GM18505 (cell line): ENCODE measurements at regions not wholly inside any gene's neighbourhood (a gene's known extent, or its start where the extent isn't known, plus 50 kb on each side); places are given as distances from the start of the nearest gene placed in this dataset.

Experiments used
- ATAC-seq: cut with Tn5 transposase; IDR thresholded peaks from one replicate; pipeline ENCODE4 v1.9.1; 2021; ENCODE audit not compliant: unreplicated experiment
- POLR2A ChIP-seq: IDR thresholded peaks from 4 replicates; pipeline ENCODE4 v1.6.1; 2011; ENCODE audit warnings: borderline replicate concordance; ENCODE audit not compliant: insufficient read depth, insufficient read length; ENCODE audit errors: extremely low read depth

DNA sequence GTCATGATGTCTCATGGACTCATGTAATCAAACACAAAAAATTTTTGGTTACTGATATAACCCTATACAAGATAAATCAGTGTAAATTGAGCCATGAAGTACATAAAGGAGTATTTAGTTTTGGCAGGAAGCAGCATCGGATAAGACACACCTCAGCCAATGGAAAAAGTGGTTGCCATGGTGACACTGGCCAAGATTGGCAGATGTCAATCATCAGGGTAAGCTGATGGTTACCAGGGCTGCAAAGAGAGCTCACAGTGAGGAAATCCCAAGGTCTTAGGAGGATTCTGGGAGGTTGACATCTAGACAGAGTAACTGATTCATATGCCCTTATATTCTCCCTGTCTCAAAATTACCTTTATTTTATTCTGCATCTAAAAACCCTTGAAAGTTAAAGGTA is 203.8 kb upstream of the PCSK2 start:
- ATAC-seq, result no peak
- no peak for TF ChIP-seq POLR2A

DNA sequence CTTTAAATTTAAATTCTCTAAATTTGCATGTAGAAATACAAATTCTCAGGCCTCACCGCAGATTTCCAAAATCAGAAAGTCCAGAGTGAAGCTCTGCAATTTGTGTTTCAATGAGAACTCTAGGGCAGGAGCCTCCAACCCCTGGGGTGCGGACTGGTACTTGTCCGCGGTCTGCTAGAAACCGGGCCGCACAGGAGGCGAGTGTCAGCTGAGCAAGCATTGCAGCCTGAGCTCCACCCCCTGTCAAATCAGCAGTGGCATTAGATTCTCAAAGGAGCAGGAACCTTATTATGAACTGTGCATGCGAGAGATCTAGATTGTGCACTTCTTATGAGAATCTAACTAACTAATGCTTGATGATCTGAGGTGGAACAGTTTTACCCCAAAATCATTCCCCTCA is 203.0 kb upstream of the PCSK2 start:
- no peak for ATAC-seq
- no peak for TF ChIP-seq POLR2A

GRCh38 chr20:17024513-17025119 is 202.2 kb upstream of the PCSK2 start:
- TF ChIP-seq POLR2A, result no peak
- ATAC-seq, result no peak

- no peak for TF ChIP-seq POLR2A
- no peak for ATAC-seq
Observed at GRCh38 chr20:17026346-17026745, 200.5 kb upstream of the PCSK2 start.

DNA sequence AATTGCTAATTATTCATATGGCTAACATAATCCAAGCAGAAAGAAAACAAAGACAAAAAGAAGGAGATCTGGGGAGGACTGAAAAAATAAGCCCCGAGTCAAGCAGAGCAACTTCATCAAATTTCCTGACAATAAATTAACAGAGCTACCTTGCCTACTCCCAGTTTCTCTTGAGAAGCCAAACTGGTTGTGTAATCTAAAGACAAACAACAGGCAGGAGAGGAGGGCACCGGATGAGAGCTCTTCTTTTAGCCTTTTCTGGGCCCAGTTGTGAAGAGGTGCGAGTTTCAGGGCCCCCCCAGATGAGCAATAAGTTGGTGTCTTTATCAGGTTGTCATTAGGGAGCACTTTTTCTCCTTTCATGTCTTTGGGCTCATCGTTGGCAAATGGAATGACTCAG is 197.1 kb upstream of the PCSK2 start:
- no peak for TF ChIP-seq POLR2A
- ATAC-seq, result no peak

- TF ChIP-seq POLR2A, result no peak
- no peak for ATAC-seq
Observed at GRCh38 chr20:17036541-17036940, 190.3 kb upstream of the PCSK2 start.

- no peak for ATAC-seq
- TF ChIP-seq POLR2A, result no peak
Observed at GRCh38 chr20:17042122-17042521, 184.7 kb upstream of the PCSK2 start.

DNA sequence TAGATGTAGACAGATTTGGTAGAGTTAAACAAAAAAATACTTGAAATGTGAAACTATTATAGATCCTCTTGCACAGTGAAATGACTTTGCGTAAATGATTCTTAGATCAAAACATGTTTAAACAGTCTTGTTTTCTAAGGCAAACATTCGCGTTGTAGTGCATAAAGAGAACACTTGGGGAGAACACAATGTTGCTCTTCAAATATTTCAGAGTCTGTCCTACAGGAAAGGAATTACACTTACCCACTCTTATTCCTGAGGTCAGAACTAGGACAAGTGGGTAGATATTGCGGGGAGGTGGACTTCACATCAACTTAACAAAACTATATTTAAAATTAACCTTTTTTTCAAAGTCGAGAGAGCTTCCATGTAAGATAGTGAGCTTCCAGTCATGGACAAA is 183.5 kb upstream of the PCSK2 start:
- TF ChIP-seq POLR2A, result no peak
- ATAC-seq, result no peak

- no peak for TF ChIP-seq POLR2A
- no peak for ATAC-seq
Observed at GRCh38 chr20:17044891-17045290, 181.9 kb upstream of the PCSK2 start.

GRCh38 chr20:17059465-17059864 is 167.4 kb upstream of the PCSK2 start:
- TF ChIP-seq POLR2A, result no peak
- no peak for ATAC-seq

GRCh38 chr20:17061715-17062114 is 165.1 kb upstream of the PCSK2 start:
- no peak for TF ChIP-seq POLR2A
- ATAC-seq, result no peak

- no peak for TF ChIP-seq POLR2A
- no peak for ATAC-seq
Observed at GRCh38 chr20:17062712-17063111, 164.1 kb upstream of the PCSK2 start.

DNA sequence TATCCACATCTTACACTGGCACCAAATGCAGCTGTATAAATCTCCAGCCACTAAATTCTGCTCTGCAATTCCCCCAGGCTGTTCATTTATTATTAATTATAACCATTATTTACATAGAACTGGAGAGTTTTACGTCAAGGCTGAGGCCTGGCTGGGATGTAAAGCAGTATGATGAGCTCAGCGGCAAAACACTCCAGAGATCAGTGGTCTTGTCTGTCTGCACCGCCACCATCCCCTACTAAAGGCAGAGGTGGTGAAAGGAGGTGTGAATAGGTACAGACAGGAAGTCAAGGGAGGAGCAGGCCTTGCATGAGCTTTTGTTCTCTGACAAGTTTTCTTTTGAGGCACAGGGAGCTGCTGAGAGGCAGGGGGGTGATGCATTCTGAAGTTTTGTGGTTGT is 159.9 kb upstream of the PCSK2 start:
- no peak for ATAC-seq
- TF ChIP-seq POLR2A, result no peak

DNA sequence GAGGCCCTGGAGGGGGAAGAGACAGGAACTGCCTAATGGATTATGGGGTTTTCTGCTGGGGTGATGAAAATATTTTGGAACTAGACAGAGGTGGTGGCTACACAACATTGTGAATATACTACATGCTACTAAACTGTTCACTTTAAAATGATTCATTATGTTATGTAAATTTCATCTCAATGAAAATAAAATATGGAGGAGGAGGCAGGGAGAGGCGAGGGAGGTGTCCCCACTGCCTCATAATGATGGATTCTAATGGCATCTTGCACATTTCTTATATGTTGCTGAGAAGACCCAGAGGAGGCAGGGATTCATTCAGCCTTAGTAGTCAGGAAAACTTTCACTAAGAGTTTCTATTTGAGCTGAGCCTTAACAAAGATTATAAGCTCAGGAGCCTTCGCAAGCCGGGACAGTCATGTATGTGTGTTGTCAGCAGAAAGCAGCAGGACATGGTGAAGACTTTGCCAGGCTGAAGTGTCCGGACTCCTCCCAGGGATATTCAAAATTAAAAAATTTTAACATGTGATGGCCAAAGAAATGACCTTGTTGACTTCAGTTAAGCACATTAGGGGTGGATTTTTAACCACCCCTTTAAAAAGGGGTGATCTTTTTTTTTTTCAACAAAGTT is 158.6 kb upstream of the PCSK2 start:
- no peak for ATAC-seq

DNA sequence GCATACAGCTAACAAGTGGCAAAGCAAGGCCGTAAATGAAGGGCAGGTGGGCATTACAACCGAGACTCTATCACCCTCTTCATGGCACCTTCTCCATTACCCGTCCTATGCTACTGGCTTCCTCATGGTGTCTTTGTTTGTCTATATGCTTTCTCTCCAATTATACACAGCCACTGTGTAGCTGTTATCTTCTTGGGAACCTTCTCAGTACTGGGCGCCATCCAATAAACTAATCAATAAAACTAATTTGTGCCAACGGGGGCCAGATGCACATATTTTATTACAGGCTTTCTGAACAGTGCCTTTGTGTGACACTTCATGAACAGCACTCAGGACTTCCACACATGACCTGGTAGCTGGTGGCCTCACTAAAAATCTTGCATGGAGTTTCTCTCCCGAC is 149.8 kb upstream of the PCSK2 start:
- TF ChIP-seq POLR2A, result no peak
- ATAC-seq, result no peak

More for the DNA sequence above, 158.6 kb upstream of the PCSK2 start:
- TF ChIP-seq POLR2A, result no peak

DNA sequence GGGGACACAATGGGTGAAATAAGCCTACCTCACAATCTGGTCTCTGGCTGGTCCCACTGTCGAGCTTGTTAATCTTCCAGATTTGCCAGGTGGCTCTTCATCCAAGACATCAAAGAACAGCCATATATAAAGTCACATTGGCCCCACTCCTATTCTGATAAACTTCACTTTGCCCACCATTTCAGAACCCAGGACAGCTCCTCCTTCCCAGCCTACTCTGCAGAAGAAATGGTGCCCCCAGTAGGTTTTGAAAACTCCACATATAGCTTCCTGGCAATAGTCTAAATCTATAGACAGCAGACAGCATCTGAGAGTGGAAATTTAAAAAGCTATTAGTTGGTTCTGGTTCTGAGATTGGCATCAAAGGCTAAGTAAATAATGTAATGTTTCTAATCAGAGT is 143.1 kb upstream of the PCSK2 start:
- no peak for TF ChIP-seq POLR2A

GRCh38 chr20:17084909-17085308 is 141.9 kb upstream of the PCSK2 start:
- ATAC-seq, result no peak
- TF ChIP-seq POLR2A, result no peak

More for the DNA sequence above, 143.1 kb upstream of the PCSK2 start:
- no peak for ATAC-seq
